RWPE2 (cell line): ENCODE measurements at regions not wholly inside any gene's neighbourhood (a gene's known extent, or its start where the extent isn't known, plus 50 kb on each side); places are given as distances from the start of the nearest gene placed in this dataset.

Experiments used
- ATAC-seq: fragments of 200-7000 bp; cut with Tn5 transposase; 3 replicates; pipeline ENCODE4 v1.9.1; 2021; ENCODE audit warnings: low read depth
- DNase-seq: peaks from one replicate; pipeline ENCODE4 v3.0.0-alpha.2; 2020; ENCODE audit warnings: low spot score
- H3K27ac ChIP-seq: fragments of 450-650 bp; 2 replicates; pipeline ENCODE4 v1.5.1; 2017; ENCODE audit warnings: mild to moderate bottlenecking; ENCODE audit not compliant: poor library complexity, severe bottlenecking
- H3K27me3 ChIP-seq: fragments of 250-450 bp; sonication (Bioruptor Pico); 2 replicates; pipeline ENCODE4 v1.5.1; 2021; ENCODE audit warnings: mild to moderate bottlenecking, moderate library complexity; ENCODE audit not compliant: insufficient read depth, poor library complexity, severe bottlenecking
- H3K36me3 ChIP-seq: fragments of 250-450 bp; sonication (Bioruptor Pico); 2 replicates; pipeline ENCODE4 v1.5.1; 2020; ENCODE audit warnings: low read depth, mild to moderate bottlenecking, moderate library complexity
- H3K4me1 ChIP-seq: fragments of 250-450 bp; sonication (Bioruptor Pico); 2 replicates; pipeline ENCODE4 v1.5.1; 2021; ENCODE audit warnings: mild to moderate bottlenecking, moderate library complexity; ENCODE audit not compliant: insufficient read depth, poor library complexity, severe bottlenecking
- H3K4me3 ChIP-seq: fragments of 250-450 bp; sonication (Bioruptor Pico); 2 replicates; pipeline ENCODE4 v1.5.1; 2021; ENCODE audit warnings: mild to moderate bottlenecking, moderate library complexity; ENCODE audit not compliant: severe bottlenecking
- H3K9me3 ChIP-seq: fragments of 250-450 bp; sonication (Bioruptor Pico); 2 replicates; pipeline ENCODE4 v1.5.1; 2021; ENCODE audit warnings: mild to moderate bottlenecking, moderate library complexity; ENCODE audit not compliant: severe bottlenecking
- TF ChIP-seq, protein P1 (sequence below): fragments of 450-650 bp; IDR thresholded peaks from one replicate; pipeline ENCODE4 v1.5.1; 2017; ENCODE audit warnings: mild to moderate bottlenecking, moderate library complexity; ENCODE audit not compliant: poor library complexity, severe bottlenecking

- Histone ChIP-seq H3K27ac (no peak overlapping the region), H3K27me3 (peaks cover 4% of the 10 kb centered on the region), H3K9me3 (no peaks in the 10 kb centered on the region), H3K36me3 (no peaks in the 10 kb centered on the region), H3K4me3 (no peak overlapping the region), H3K4me1 (no peaks in the 10 kb centered on the region)
- DNase-seq, result no peak
- no peak for ATAC-seq
- TF ChIP-seq, protein P1, sequence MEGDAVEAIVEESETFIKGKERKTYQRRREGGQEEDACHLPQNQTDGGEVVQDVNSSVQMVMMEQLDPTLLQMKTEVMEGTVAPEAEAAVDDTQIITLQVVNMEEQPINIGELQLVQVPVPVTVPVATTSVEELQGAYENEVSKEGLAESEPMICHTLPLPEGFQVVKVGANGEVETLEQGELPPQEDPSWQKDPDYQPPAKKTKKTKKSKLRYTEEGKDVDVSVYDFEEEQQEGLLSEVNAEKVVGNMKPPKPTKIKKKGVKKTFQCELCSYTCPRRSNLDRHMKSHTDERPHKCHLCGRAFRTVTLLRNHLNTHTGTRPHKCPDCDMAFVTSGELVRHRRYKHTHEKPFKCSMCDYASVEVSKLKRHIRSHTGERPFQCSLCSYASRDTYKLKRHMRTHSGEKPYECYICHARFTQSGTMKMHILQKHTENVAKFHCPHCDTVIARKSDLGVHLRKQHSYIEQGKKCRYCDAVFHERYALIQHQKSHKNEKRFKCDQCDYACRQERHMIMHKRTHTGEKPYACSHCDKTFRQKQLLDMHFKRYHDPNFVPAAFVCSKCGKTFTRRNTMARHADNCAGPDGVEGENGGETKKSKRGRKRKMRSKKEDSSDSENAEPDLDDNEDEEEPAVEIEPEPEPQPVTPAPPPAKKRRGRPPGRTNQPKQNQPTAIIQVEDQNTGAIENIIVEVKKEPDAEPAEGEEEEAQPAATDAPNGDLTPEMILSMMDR, result no peak
Measured at GRCh38 chr2:143934626-143935481, 585.1 kb downstream of the ZEB2 start.

- ATAC-seq (no peak), DNase-seq (no peak)
- H3K9me3 ChIP-seq, result no peaks in the 10 kb centered on the region
- H3K27ac ChIP-seq, result no peak overlapping the region
- TF ChIP-seq, protein P1, result no peak
- H3K27me3 ChIP-seq, result peaks cover 4% of the 10 kb centered on the region
- H3K4me1 ChIP-seq, result no peaks in the 10 kb centered on the region
- H3K36me3 ChIP-seq, result no peaks in the 10 kb centered on the region
- H3K4me3 ChIP-seq, result no peak overlapping the region
Measured at GRCh38 chr2:143933946-143934569, 585.9 kb downstream of the ZEB2 start.

DNA sequence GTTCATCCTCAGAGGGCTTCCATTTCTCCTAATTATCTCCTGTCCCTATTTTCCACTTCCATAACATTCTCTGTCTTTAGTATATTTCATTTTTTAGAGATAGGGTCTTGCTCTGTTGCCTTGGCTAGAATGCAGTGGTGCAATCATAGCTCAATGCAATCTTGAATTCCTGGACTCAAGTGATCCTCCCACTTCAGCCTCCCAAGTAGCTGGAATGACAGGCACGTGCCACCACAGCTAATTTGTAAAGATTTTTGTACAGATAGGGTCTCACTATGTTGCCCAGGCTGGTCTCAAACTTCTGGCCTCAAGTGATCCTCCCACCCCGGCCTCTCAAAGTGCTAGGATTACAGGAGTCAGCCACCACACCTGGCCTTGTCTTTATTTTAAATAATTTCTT, 589.0 kb downstream of the ZEB2 start:
- ATAC-seq (no peak), DNase-seq (no peak)
- Histone ChIP-seq H3K27ac (no peak overlapping the region), H3K27me3 (no peaks in the 10 kb centered on the region), H3K36me3 (no peaks in the 10 kb centered on the region), H3K4me3 (no peak overlapping the region), H3K4me1 (no peaks in the 10 kb centered on the region), H3K9me3 (no peaks in the 10 kb centered on the region)
- TF ChIP-seq, protein P1, result no peak

DNA sequence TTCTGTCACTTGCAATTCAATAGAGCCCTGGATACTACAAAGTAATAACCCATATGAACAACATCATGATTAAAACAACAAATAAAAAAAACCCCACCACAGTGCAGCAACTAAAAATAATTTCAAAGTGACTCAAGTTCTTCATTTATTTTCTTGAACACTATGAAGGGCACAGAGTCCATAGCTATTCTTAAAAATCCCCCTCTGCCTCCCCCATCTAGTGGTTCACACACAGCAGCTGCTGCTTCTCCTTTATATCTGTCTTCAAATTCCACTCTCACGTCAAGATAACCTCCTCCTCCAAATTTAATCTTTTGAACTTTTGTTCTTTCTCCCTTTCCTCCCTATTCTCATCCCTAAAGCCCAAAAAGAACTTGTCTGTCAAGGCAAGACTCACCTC, 591.3 kb downstream of the ZEB2 start:
- Histone ChIP-seq H3K9me3 (no peaks in the 10 kb centered on the region), H3K4me3 (no peak overlapping the region), H3K27me3 (no peaks in the 10 kb centered on the region), H3K4me1 (no peaks in the 10 kb centered on the region), H3K36me3 (no peaks in the 10 kb centered on the region), H3K27ac (no peak overlapping the region)
- no peak for DNase-seq
- TF ChIP-seq, protein P1, result no peak
- no peak for ATAC-seq

- Histone ChIP-seq H3K4me1 (no peaks in the 10 kb centered on the region), H3K27me3 (no peaks in the 10 kb centered on the region), H3K9me3 (no peaks in the 10 kb centered on the region), H3K36me3 (no peaks in the 10 kb centered on the region), H3K4me3 (no peak overlapping the region), H3K27ac (no peak overlapping the region)
- DNase-seq (no peak), ATAC-seq (no peak)
- TF ChIP-seq, protein P1, result no peak
Measured at GRCh38 chr2:143928184-143928583, 591.7 kb downstream of the ZEB2 start.
